Thoracic aorta (tissue), 2 donors: ENCODE measurements at regions not wholly inside any gene's neighbourhood (a gene's known extent, or its start where the extent isn't known, plus 50 kb on each side); places are given as distances from the start of the nearest gene placed in this dataset.

Experiments
- ATAC-seq: fragments of 150-250 bp; one replicate; pipeline ENCODE4 v1.8.0; 2017; ENCODE audit warnings: low read depth; ENCODE audit not compliant: insufficient number of reproducible peaks, low FRiP score
- DNase-seq: peaks from one replicate; pipeline ENCODE4 v3.0.0-alpha.2; 2020; ENCODE audit warnings: low spot score
- H3K27ac ChIP-seq, 2 donors: fragments of 200-600 bp; sonication (generic); 1 replicate in 1 of 2; 2 replicates in 1 of 2; pipeline ENCODE4 v1.5.1; 2016; ENCODE audit warnings: mild to moderate bottlenecking in 2 of 2, moderate library complexity in 2 of 2
- H3K27me3 ChIP-seq: fragments of 200-600 bp; sonication (generic); replicated peaks from 2 replicates; pipeline ENCODE4 v1.6.0; 2016; ENCODE audit warnings: mild to moderate bottlenecking; ENCODE audit not compliant: insufficient read depth
- H3K36me3 ChIP-seq: fragments of 200-600 bp; sonication (generic); one replicate; pipeline ENCODE4 v1.5.1; 2016
- H3K4me1 ChIP-seq, 2 donors: fragments of 200-600 bp; sonication (generic); 1 replicate in 1 of 2; 2 replicates in 1 of 2; pipeline versions ENCODE4 v1.5.1 to v1.6.0; 2016; ENCODE audit warnings: low read depth in 2 of 2, mild to moderate bottlenecking in 1 of 2; ENCODE audit not compliant: control insufficient read depth in 1 of 2
- H3K4me3 ChIP-seq: fragments of 200-600 bp; sonication (generic); 2 replicates; pipeline ENCODE4 v1.5.1; 2016; ENCODE audit warnings: mild to moderate bottlenecking
- H3K9me3 ChIP-seq: fragments of 200-600 bp; sonication (generic); 2 replicates; pipeline ENCODE4 v1.5.1; 2016
- CTCF ChIP-seq: fragments of 200-600 bp; sonication (generic); IDR thresholded peaks from one replicate; pipeline ENCODE4 v1.5.1; 2019; ENCODE audit warnings: antibody characterized with exemption

- Histone ChIP-seq H3K27ac (no peak overlapping the region), H3K4me3 (no peak overlapping the region), H3K9me3 (no peaks in the 10 kb centered on the region), H3K27me3 (no peaks in the 10 kb centered on the region), H3K36me3 (no peaks in the 10 kb centered on the region), H3K4me1 (no peaks in the 10 kb centered on the region)
- no peak for TF ChIP-seq CTCF
- DNase-seq = no peak
- no peak for ATAC-seq
Measured at GRCh38 chr6:45783716-45784115, 231.9 kb downstream of the CLIC5 start.

GRCh38 chr6:45781890-45782289, 233.8 kb downstream of the CLIC5 start:
- Histone ChIP-seq H3K4me1 (no peaks in the 10 kb centered on the region), H3K9me3 (no peaks in the 10 kb centered on the region), H3K4me3 (no peak overlapping the region), H3K27ac (no peak overlapping the region), H3K27me3 (no peaks in the 10 kb centered on the region), H3K36me3 (no peaks in the 10 kb centered on the region)
- no peak for DNase-seq
- no peak for ATAC-seq
- no peak for TF ChIP-seq CTCF

GRCh38 chr6:45780523-45780922, 235.1 kb downstream of the CLIC5 start:
- TF ChIP-seq CTCF = no peak
- Histone ChIP-seq H3K9me3 (no peaks in the 10 kb centered on the region), H3K27me3 (no peaks in the 10 kb centered on the region), H3K4me1 (no peaks in the 10 kb centered on the region), H3K4me3 (no peak overlapping the region), H3K27ac (no peak overlapping the region), H3K36me3 (no peaks in the 10 kb centered on the region)
- DNase-seq (no peak), ATAC-seq (no peak)

GRCh38 chr6:45775026-45775697, 240.5 kb downstream of the CLIC5 start:
- no peak for TF ChIP-seq CTCF
- H3K4me1 ChIP-seq = no peaks in the 10 kb centered on the region
- no peaks in the 10 kb centered on the region for H3K9me3 ChIP-seq
- ATAC-seq (no peak), DNase-seq (no peak)
- no peaks in the 10 kb centered on the region for H3K36me3 ChIP-seq
- H3K27me3 ChIP-seq = no peaks in the 10 kb centered on the region
- H3K27ac ChIP-seq = no peak overlapping the region
- H3K4me3 ChIP-seq = no peak overlapping the region

GRCh38 chr6:45773906-45774305, 241.8 kb downstream of the CLIC5 start:
- no peak overlapping the region for H3K27ac ChIP-seq
- H3K4me1 ChIP-seq = no peaks in the 10 kb centered on the region
- no peak overlapping the region for H3K4me3 ChIP-seq
- H3K27me3 ChIP-seq = no peaks in the 10 kb centered on the region
- ATAC-seq = no peak
- no peak for TF ChIP-seq CTCF
- no peak for DNase-seq
- no peaks in the 10 kb centered on the region for H3K36me3 ChIP-seq
- no peaks in the 10 kb centered on the region for H3K9me3 ChIP-seq
